ENCODE measurements at regions not wholly inside any gene's neighbourhood (a gene's known extent, or its start where the extent isn't known, plus 50 kb on each side); places are given as distances from the start of the nearest gene placed in this dataset.
A peak's percentile ranks its signal among the peaks of the same experiment; 100 is the strongest.
"Not testable (repeated sequence)": the region's sequence is repeated elsewhere in the genome, so short reads cannot be mapped to it uniquely, and the experiment has no call there.

GRCh38 chr12:4822572-4822971 lies 87.1 kb upstream of the KCNA1 start:
- no peak for DNase-seq (ENCODE audit: low read depth)

- no peak for DNase-seq (ENCODE audit: low read depth)
These were observed 85.3 kb upstream of the KCNA1 start for GRCh38 chr12:4824380-4824779.

- DNase-seq (ENCODE audit: low read depth): no peak
These were observed 84.5 kb upstream of the KCNA1 start for GRCh38 chr12:4825011-4825858.

- no peak for DNase-seq (ENCODE audit: low read depth)
These were observed 82.8 kb upstream of the KCNA1 start for GRCh38 chr12:4826909-4827308.

GRCh38 chr12:4828176-4828575 lies 81.5 kb upstream of the KCNA1 start:
- no peak for DNase-seq (ENCODE audit: low read depth)

GRCh38 chr12:4829161-4829792 lies 80.4 kb upstream of the KCNA1 start:
- no peak for DNase-seq (ENCODE audit: low read depth)

GRCh38 chr12:4829793-4830162 lies 79.9 kb upstream of the KCNA1 start:
- no peak for DNase-seq (ENCODE audit: low read depth)

- no peak for DNase-seq (ENCODE audit: low read depth)
These were observed 79.0 kb upstream of the KCNA1 start for GRCh38 chr12:4830556-4831210.

GRCh38 chr12:4833053-4833452 lies 76.7 kb upstream of the KCNA1 start:
- DNase-seq (ENCODE audit: low read depth): no peak

GRCh38 chr12:4833524-4833923 lies 76.2 kb upstream of the KCNA1 start:
- no peak for DNase-seq (ENCODE audit: low read depth)

GRCh38 chr12:4842401-4842800 lies 67.3 kb upstream of the KCNA1 start:
- DNase-seq (ENCODE audit: low read depth): not testable (repeated sequence)

- no peak for DNase-seq (ENCODE audit: low read depth)
These were observed 65.8 kb upstream of the KCNA1 start for GRCh38 chr12:4843907-4844306.

GRCh38 chr12:4847713-4848112 lies 62.0 kb upstream of the KCNA1 start:
- DNase-seq (ENCODE audit: low read depth): no peak

GRCh38 chr12:4849115-4849541 lies 60.6 kb upstream of the KCNA1 start:
- peak; percentile 8 for DNase-seq (ENCODE audit: low read depth)

GRCh38 chr12:4849795-4850345 lies 59.8 kb upstream of the KCNA1 start:
- DNase-seq (ENCODE audit: low read depth): no peak

GRCh38 chr12:4850857-4851380 lies 58.8 kb upstream of the KCNA1 start:
- DNase-seq (ENCODE audit: low read depth): no peak

GRCh38 chr12:4852308-4852707 lies 57.4 kb upstream of the KCNA1 start:
- no peak for DNase-seq (ENCODE audit: low read depth)

- no peak for DNase-seq (ENCODE audit: low read depth)
These were observed 56.8 kb upstream of the KCNA1 start for GRCh38 chr12:4852911-4853310.

GRCh38 chr12:4855121-4855924 lies 54.4 kb upstream of the KCNA1 start:
- peak; percentile 27 for DNase-seq (ENCODE audit: low read depth)

- DNase-seq (ENCODE audit: low read depth): no peak
These were observed 53.1 kb upstream of the KCNA1 start for GRCh38 chr12:4856596-4856995.

GRCh38 chr12:4857472-4858291 lies 52.0 kb upstream of the KCNA1 start:
- peak; percentile 57 for DNase-seq (ENCODE audit: low read depth)

All from stimulated activated CD8-positive, alpha-beta memory T cell treated with anti-CD3 and anti-CD28 coated beads, Interleukin-12 subunit alpha, Interleukin-12 subunit beta, amount 100 ng/mL, for 1 hour (primary cell).